ENCODE measurements at regions not wholly inside any gene's neighbourhood (a gene's known extent, or its start where the extent isn't known, plus 50 kb on each side); places are given as distances from the start of the nearest gene placed in this dataset.

DNA sequence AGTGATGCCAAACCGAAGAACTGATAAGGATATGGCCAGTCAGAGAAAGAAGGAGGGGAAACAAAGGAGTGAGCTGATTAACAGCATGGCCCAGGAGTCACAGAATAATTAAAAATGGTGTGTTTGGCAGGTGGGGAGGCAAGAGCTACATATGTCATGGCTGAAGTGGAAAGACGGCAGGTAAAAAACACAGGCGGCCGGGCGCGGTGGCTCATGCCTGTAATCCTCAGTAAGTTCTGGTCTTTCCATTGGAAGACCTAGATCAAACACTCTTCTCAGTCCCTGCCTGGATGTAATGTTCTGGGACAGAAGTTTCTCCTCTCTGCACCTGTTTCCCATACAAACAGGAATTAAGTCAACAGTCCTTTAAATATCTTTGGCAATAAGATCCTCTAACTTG is 503.9 kb downstream of the STIM2 start:
- Histone ChIP-seq H4K20me1 (ENCODE audit: control insufficient read depth, insufficient read depth) (no peaks in the 10 kb centered on the region), H3K9ac (ENCODE audit: control insufficient read depth, insufficient read depth, low read length) (no peak overlapping the region), H3K4me2 (ENCODE audit: control insufficient read depth, insufficient read depth) (no peak overlapping the region), H3K36me3 (ENCODE audit: control insufficient read depth in 2 of 2, insufficient read depth in 2 of 2, low read length in 1 of 2) (no peaks in the 10 kb centered on the region), H3K9me3 (replicated peaks; ENCODE audit: control insufficient read depth, insufficient read depth, low read length) (no peaks in the 10 kb centered on the region), H3K79me2 (ENCODE audit: control insufficient read depth, insufficient read depth, low read length) (no peaks in the 10 kb centered on the region), H3K4me3 (no peak overlapping the region), H3K4me1 (ENCODE audit: control insufficient read depth, insufficient read depth, low read length) (no peaks in the 10 kb centered on the region), H2AFZ (ENCODE audit: control insufficient read depth, low read depth, low read length) (no peak overlapping the region), H3K27me3 (replicated peaks in 1 of 2; ENCODE audit: control insufficient read depth in 2 of 2, insufficient read depth in 2 of 2, low read length in 1 of 2) (no peaks in the 10 kb centered on the region), H3K27ac (ENCODE audit: control insufficient read depth, insufficient read depth) (no peak overlapping the region)
- no peak for TF ChIP-seq NFYB (IDR thresholded peaks at IDR 0.05; ENCODE audit: insufficient read depth, low read depth, low read length)
- TF ChIP-seq NRF1 (conservative IDR thresholded peaks at IDR 0.05; ENCODE audit: low read depth, low read length) = no peak
- no peak for TF ChIP-seq ZNF384 (IDR thresholded peaks at IDR 0.05; ENCODE audit: borderline replicate concordance, low read depth, low read length)
- no peak for TF ChIP-seq EP300 (IDR thresholded peaks at IDR 0.05; ENCODE audit: borderline replicate concordance in 1 of 2, control insufficient read depth in 1 of 2, low read depth in 2 of 2, low read length in 2 of 2)
- no peak for TF ChIP-seq WRNIP1 (IDR thresholded peaks at IDR 0.05; ENCODE audit: borderline replicate concordance, low read depth, low read length)
- TF ChIP-seq JUND (IDR thresholded peaks at IDR 0.05; ENCODE audit: low read depth, low read length) = no peak
- TF ChIP-seq SUPT20H (IDR thresholded peaks at IDR 0.05; ENCODE audit: borderline replicate concordance, control insufficient read depth, low read depth, low read length) = no peak
- TF ChIP-seq, protein P1, sequence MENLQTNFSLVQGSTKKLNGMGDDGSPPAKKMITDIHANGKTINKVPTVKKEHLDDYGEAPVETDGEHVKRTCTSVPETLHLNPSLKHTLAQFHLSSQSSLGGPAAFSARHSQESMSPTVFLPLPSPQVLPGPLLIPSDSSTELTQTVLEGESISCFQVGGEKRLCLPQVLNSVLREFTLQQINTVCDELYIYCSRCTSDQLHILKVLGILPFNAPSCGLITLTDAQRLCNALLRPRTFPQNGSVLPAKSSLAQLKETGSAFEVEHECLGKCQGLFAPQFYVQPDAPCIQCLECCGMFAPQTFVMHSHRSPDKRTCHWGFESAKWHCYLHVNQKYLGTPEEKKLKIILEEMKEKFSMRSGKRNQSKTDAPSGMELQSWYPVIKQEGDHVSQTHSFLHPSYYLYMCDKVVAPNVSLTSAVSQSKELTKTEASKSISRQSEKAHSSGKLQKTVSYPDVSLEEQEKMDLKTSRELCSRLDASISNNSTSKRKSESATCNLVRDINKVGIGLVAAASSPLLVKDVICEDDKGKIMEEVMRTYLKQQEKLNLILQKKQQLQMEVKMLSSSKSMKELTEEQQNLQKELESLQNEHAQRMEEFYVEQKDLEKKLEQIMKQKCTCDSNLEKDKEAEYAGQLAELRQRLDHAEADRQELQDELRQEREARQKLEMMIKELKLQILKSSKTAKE (IDR thresholded peaks at IDR 0.05; ENCODE audit: low read depth, poor library complexity, severe bottlenecking) = no peak
- POLR2A ChIA-PET = no interaction called here
- in situ Hi-C loops (cut with MboI) = no loop called here
- CTCF ChIA-PET = no interaction called here
- RAD21 ChIA-PET (ENCODE audit: unreplicated experiment) = no interaction called here
- ATAC-seq (no peak), DNase-seq (ENCODE audit: low read depth, low spot score) (no peak), FAIRE-seq (no peak)
- intact Hi-C loops (cut with micrococcal nuclease; ENCODE audit: unreplicated experiment) = no loop called here
- WGBS (ENCODE audit: insufficient coverage, insufficient replicate concordance, low lambda C conversion rate, missing lambda C conversion rate) = 83% methylated on average over 6 of the region's 6 CpGs
- SMC1A ChIA-PET (ENCODE audit: uncharacterized antibody, unreplicated experiment) = no interaction called here
- no TSS peak for BruUV-seq (replicated peaks)

All from GM12878 (cell line).